A673 (cell line): ENCODE measurements at regions not wholly inside any gene's neighbourhood (a gene's known extent, or its start where the extent isn't known, plus 50 kb on each side); places are given as distances from the start of the nearest gene placed in this dataset.

Experiments used
- EZH2 ChIP-seq: fragments of 200-600 bp; sonication (generic); IDR thresholded peaks from 2 replicates; pipeline ENCODE4 v1.6.1; 2017; ENCODE audit warnings: borderline replicate concordance, low read depth, mild to moderate bottlenecking, mixed read lengths, antibody characterized with exemption, low read length; ENCODE audit not compliant: poor library complexity, severe bottlenecking
- TF ChIP-seq, protein P1 (sequence below): fragments of 300-800, 200-600 bp; sonication (generic); conservative IDR thresholded peaks from 2 replicates; pipeline ENCODE4 v1.5.1; 2017; ENCODE audit warnings: low read depth, mild to moderate bottlenecking, antibody characterized with exemption, low read length, moderate library complexity, mixed read lengths

DNA sequence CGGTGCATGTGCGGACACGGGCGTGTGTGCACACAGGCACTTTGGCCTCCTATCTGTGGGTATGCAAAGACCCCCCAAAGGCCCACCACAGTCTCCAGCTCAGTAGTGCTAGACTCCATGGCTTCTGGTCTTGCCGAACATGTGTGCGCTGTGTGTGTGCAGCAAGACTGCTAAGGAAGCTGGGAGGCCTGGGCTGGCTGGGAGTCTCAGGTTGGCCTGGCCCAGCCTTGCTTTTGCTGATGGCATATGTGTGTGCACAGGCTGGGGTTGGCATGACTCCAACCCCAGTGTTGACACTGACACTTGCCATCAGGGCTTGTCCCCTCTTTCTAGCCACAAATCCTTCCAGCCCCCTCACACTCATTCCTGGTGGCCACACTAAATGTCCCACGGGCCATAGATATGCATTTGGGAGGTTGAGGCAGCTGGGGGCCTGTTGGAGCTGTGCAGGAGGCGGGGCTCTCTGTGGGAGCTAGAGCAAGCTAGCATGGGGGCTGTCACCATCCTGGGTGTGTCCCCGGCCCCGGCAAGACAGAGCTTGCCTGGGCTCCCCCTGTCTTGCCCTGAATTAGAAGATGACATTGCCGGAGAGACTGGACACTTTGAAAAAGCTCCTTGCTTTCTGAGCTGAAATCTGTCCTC, 60.9 kb upstream of the NECTIN1 start:
- TF ChIP-seq EZH2: no peak
- TF ChIP-seq, protein P1, sequence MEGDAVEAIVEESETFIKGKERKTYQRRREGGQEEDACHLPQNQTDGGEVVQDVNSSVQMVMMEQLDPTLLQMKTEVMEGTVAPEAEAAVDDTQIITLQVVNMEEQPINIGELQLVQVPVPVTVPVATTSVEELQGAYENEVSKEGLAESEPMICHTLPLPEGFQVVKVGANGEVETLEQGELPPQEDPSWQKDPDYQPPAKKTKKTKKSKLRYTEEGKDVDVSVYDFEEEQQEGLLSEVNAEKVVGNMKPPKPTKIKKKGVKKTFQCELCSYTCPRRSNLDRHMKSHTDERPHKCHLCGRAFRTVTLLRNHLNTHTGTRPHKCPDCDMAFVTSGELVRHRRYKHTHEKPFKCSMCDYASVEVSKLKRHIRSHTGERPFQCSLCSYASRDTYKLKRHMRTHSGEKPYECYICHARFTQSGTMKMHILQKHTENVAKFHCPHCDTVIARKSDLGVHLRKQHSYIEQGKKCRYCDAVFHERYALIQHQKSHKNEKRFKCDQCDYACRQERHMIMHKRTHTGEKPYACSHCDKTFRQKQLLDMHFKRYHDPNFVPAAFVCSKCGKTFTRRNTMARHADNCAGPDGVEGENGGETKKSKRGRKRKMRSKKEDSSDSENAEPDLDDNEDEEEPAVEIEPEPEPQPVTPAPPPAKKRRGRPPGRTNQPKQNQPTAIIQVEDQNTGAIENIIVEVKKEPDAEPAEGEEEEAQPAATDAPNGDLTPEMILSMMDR: no peak
